ENCODE measurements at regions not wholly inside any gene's neighbourhood (a gene's known extent, or its start where the extent isn't known, plus 50 kb on each side); places are given as distances from the start of the nearest gene placed in this dataset.

GRCh38 chr13:74450525-74450845, 316.3 kb upstream of the KLF12 start:
- DNase-seq = no peak

DNA sequence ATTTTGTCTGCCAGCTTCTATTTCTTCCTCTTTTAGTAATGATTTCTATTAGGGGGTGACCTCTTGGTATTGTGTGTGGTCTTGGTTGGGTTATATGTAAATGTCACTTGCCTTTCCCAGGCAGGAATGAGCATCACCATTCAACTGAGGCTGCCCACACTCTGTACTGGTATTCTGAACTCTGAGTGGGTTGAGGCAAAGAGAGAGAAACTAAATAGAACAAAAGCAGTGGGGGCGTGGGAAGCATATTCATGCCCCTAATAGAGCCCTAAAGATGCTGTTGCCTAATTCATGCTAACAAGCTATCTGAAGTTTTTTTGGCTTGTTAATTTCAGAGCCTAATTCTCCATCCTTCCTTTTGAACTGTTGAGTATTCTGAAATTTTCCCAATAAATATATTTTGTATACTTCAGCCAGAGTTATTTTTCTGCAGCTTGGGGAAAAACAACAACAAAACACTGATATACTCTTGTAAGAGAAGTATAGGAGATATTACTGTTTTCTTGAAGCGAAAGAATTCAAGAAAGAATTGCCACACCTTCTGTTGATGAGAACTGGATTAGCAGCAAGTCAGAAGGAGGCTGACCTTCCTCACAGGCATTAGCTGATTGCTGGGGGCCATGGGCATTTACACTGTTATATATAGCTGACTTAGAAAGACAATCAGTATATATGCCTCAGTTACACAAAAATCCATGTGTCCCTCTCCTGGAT, 315.8 kb upstream of the KLF12 start:
- DNase-seq = no peak

GRCh38 chr13:74444864-74445479, 310.8 kb upstream of the KLF12 start:
- DNase-seq = no peak

- DNase-seq = no peak
Observed at GRCh38 chr13:74444161-74444571, 310.0 kb upstream of the KLF12 start.

GRCh38 chr13:74443631-74444030, 309.4 kb upstream of the KLF12 start:
- DNase-seq = no peak

DNA sequence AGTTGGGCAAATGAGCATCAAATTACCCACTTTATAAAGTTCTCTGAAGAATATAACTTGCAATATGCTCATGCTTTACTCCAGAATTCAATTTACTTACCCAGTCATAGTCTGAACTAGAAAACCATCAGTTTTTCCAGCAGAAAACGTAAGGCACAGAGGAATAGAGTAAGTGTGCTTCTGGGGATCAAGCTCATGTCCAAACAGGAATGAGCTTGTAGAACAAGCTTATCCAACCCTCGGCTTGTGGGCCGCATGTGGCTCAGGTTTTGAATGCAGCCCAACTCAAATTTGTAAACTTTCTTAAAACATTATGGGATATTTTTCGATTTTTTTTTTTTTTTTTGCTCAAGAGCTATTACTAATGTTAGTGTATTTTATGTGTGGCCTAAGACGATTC, 308.5 kb upstream of the KLF12 start:
- DNase-seq = no peak

DNA sequence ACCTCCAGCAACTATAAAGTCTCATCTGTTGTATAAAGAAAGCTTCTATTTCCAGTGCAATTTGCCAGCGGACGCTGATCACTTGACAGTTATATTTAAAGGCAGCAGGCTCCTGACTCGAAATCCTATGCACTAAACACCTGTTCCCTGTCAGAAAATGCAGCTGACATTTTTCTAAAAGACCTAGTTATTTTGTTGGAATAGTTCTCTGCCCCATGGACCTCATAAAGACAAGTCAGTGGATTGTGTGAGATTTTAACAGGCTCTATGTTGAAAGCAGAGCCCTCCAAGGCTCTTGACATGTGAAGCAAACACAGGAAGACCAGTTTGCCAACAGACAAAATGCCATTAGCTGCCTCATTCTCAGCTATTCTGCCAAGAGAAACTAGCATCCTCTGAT, 304.7 kb upstream of the KLF12 start:
- DNase-seq = no peak

- no peak for DNase-seq
Observed at GRCh38 chr13:74434782-74435181, 300.6 kb upstream of the KLF12 start.

- no peak for DNase-seq
Observed at GRCh38 chr13:74424455-74424854, 290.3 kb upstream of the KLF12 start.

GRCh38 chr13:74423434-74423833, 289.2 kb upstream of the KLF12 start:
- DNase-seq = no peak

DNA sequence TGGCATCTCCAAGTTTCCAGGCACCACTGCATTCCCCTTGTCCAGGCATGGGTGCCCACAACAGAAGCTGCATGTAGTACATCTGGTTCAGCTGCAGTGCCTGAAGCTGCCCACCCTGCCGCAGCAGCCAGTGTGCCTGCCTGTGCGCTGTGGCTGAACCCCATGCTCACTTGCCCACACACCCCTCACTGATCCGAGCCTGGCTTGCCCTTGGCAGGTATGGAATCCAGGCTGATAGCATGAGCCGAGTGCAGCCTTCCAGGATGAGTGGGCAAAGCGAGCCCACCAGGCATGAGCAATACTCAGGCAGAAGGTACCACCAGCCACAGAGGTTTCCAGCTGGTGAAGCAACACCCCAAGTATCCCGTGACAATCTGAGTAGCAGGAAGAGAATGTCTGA, 280.3 kb upstream of the KLF12 start:
- DNase-seq = no peak

- DNase-seq = no peak
Observed at GRCh38 chr13:74413482-74413881, 279.3 kb upstream of the KLF12 start.

DNA sequence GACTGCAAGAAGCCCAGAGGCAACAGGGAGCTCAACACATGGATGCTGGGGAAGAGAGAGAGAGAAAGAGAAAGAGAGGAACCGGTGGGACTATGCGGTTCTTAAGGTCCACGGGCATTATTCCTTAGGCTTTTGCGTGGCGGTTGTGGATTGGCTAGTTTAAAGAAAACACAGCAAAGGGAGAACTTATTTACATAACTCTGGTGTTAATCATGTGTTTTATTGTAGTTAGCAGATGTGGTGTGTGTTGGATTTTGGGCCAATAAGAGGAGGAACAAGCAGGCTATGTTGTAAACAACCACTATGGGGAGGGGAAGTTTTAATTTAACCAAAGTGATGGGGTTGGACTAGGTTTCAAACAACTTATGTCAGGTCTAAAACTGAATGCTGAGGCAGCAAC, 275.3 kb upstream of the KLF12 start:
- no peak for DNase-seq

- no peak for DNase-seq
Observed at GRCh38 chr13:74406420-74406819, 272.2 kb upstream of the KLF12 start.

GRCh38 chr13:74398599-74398998, 264.4 kb upstream of the KLF12 start:
- no peak for DNase-seq

- no peak for DNase-seq
Observed at GRCh38 chr13:74389056-74389455, 254.9 kb upstream of the KLF12 start.

DNA sequence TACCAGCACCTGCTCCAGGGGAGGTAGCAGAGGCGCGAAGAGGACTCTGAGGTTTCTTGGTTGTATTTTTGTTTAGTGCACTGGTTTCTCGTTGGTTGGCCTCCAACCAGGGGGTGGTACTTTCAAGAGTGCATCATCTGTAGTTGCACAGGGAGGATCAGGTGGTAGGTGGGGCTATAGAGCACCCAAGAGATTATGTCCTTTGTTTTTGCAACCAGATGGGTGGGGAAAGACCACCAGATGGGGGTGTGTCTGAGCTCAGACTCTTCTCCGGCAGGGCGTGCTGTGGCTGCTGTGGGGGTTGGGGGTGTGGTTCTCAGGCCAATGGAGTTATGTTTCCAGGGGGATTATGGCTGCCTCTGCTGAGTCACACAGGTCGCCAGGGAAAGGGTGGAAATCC, 254.4 kb upstream of the KLF12 start:
- DNase-seq = no peak

DNA sequence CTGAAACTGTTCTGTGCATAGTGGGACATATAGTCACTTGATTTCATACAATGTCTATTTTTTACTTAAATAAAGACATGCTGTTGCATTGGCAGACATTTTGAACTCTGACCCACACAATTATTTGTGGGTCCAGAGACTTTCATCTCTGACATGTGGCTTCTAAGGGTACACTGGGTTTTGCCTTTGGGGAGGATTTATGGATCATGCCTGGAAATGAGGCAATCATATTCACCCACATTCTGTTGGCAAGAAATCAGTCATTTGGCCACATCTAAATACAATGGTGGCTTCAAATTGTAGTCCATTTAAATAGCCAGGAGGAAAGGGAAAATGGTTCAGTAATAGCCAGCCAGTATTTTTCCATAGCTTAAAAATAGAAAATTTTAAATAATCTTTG, 238.3 kb upstream of the KLF12 start:
- no peak for DNase-seq

GRCh38 chr13:74367193-74367592, 233.0 kb upstream of the KLF12 start:
- DNase-seq = no peak

DNA sequence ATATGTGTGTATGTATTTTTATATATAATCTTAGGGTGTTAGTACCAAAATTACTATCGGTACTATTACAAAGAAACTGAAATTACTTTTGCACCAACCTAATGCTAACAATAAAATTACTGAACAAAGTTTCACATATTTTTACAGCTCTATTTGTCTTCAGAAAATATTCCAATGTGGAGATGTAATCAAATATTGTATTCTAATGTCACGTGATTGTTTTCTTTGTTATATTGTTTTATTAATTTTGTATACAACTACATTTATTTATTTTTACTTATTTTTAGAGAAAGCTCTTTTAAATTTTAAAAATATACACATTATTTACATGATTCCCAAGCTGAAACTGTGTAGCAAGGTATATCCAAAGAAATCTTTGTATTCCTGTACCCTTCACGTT, 227.1 kb upstream of the KLF12 start:
- DNase-seq = no peak

GRCh38 chr13:74346960-74347359, 212.8 kb upstream of the KLF12 start:
- no peak for DNase-seq

DNA sequence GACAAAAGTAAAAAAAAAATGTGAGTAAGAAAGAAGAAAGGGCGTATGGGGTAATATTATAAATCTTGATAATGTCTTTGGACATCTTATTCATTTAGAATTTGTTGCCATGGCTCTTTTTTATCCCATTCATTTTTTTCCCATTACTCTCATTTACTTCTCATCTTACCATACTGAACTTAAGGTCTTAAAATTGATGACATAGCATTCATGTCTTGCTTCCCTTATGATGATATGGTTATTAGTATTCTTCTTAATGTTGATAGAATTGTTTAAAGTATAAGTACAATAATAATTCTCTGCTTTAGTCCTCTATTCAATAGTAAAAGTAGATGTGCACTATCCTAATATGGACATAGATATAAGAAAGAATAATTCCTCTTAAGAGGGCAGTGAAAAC, 204.1 kb upstream of the KLF12 start:
- no peak for DNase-seq

- DNase-seq = no peak
Observed at GRCh38 chr13:74336546-74336945, 202.3 kb upstream of the KLF12 start.

GRCh38 chr13:74335370-74335769, 201.2 kb upstream of the KLF12 start:
- no peak for DNase-seq

GRCh38 chr13:74329962-74330361, 195.8 kb upstream of the KLF12 start:
- DNase-seq = no peak
